ENCODE measurements at regions not wholly inside any gene's neighbourhood (a gene's known extent, or its start where the extent isn't known, plus 50 kb on each side); places are given as distances from the start of the nearest gene placed in this dataset.
"Not testable (repeated sequence)": the region's sequence is repeated elsewhere in the genome, so short reads cannot be mapped to it uniquely, and the experiment has no call there.

- DNase-seq (ENCODE audit: low read depth in 3 of 3): no peak
Measured at GRCh38 chr2:428591-428990, 140.7 kb upstream of the ALKAL2 start.

DNA sequence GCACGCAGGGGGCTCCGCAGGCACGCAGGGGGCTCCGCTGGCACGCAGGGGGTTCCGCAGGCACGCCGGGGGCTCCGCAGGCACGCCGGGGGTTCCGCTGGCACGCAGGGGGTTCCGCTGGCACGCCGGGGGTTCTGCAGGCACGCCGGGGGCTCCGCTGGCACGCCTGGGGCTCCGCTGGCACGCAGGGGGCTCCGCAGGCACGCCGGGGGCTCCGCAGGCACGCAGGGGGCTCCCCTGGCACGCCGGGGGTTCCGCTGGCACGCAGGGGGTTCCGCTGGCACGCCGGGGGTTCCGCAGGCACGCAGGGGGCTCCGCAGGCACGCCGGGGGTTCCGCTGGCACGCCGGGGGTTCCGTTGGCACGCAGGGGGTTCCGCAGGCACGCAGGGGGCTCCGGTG lies 138.8 kb upstream of the ALKAL2 start:
- not testable (repeated sequence) for DNase-seq (ENCODE audit: low read depth in 3 of 3)

- DNase-seq (ENCODE audit: low read depth in 3 of 3): no peak
Measured at GRCh38 chr2:425947-426346, 138.1 kb upstream of the ALKAL2 start.

GRCh38 chr2:425243-425642 lies 137.4 kb upstream of the ALKAL2 start:
- DNase-seq (ENCODE audit: low read depth in 3 of 3): no peak

GRCh38 chr2:424306-425171 lies 136.6 kb upstream of the ALKAL2 start:
- DNase-seq (ENCODE audit: low read depth in 3 of 3): no peak

DNA sequence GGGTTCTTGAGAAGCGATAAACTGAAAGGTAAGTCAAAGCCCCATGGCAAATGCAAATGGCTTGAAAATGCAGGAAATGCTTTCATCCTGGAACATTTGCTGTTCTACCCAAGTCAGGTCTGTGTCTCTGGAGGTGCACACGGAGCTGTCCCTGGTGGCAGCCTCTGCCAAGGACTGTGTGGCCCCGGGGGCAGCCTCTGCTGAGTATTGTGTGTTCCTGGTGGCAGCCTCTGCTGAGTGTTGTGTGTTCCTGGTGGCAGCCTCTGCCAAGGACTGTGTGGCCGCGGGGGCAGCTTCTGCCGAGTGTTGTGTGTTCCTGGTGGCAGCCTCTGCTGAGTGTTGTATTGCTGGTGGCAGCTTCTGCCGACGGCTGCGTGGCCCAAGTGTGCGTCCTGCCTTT lies 135.6 kb upstream of the ALKAL2 start:
- no peak for DNase-seq (ENCODE audit: low read depth in 3 of 3)

DNA sequence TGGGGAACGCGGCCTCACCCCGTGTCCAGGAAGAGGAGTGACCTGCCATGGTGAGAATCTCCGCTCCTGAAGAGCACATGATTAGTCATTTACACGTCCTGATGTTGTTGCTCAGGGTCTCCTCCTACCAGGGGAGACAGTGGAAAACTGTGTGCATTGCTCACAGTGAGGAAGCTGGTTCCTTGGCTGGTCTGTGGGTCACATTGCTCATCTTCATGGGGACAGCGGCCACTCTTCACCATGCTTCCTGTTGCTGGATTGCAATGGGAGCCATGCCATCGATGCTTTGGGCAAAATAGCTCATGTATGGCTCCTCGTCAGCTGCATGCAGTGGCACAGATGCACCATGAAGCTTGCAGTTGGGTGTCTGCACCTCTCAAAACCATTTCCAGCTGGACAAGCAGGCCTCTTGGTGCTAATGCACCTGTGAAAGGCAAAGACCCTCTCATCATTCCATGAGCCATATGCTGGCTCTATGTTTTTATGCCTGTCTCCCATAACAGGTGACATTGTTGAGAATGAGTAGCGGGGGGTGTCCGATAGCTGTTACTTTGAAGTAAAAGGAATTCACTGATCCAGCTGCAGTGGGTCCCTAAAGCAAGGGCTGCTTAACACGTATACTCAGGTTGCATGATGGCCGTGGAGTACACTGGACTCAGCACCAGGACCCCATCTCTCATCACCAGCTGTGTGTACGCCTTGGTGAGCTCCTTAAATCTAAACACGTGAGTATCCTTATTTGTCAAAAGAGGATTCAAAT lies 135.0 kb upstream of the ALKAL2 start:
- DNase-seq (ENCODE audit: low read depth in 3 of 3): no peak

DNA sequence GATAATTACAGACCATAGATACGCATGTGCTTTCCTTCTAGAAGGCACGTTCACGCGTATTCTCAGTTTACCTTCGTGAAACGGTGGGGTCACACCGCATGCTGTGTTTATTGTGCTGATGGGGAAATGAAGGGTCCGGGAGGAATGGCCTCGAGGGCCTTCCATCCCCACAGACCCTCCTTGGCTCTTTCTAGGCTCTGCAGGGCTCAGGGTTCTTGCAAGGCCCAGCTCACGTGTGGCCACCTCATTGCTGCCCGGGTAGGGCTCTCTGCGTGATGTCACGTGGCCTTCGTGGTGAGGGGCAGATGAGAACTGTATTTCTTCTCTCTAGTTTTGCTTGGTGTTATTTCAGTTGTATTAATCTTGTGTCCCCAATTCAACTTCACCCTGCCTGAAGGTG lies 133.5 kb upstream of the ALKAL2 start:
- DNase-seq (ENCODE audit: low read depth in 3 of 3): no peak

- DNase-seq (ENCODE audit: low read depth in 3 of 3): no peak
Measured at GRCh38 chr2:419687-420317, 131.9 kb upstream of the ALKAL2 start.

DNA sequence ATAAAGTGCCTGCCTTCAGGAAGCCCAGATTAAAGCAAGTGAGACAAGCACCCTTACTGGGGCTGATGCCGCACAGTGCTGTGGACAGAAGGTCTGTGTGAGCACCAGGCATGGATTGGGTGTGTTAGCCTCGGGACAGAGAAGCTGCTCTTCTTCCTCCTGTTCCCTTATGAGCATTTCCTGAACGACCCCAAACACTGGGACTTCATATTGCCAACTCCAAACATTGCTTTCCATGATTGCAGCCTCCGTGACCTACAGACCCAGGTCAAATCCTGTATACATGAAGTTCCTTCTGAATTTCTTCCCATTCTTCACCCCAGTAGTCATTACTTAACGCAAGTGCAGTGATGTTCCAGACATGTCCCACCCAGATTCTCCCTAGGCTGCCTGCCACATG lies 129.8 kb upstream of the ALKAL2 start:
- no peak for DNase-seq (ENCODE audit: low read depth in 3 of 3)

GRCh38 chr2:417006-417405 lies 129.1 kb upstream of the ALKAL2 start:
- DNase-seq (ENCODE audit: low read depth in 3 of 3): no peak

GRCh38 chr2:415986-416610 lies 128.2 kb upstream of the ALKAL2 start:
- DNase-seq (ENCODE audit: low read depth in 3 of 3): no peak

DNA sequence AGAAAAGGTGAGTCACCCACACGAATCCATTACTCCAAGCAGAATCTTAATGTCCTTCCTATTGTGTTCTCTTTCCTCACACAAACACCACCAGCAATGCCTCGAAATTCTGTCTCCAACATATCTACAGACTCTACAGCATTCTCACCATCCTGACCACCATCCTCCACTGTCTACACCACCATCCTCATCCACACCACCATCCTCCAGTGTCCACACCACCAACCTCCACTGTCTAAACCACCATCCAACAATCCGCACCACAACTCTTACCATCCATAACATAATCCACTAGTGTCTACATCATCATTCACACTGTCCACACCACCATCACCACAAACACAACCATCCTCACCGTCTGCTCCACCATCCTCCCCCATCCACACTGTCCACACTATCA lies 121.6 kb upstream of the ALKAL2 start:
- DNase-seq (ENCODE audit: low read depth in 3 of 3): no peak

GRCh38 chr2:407630-408029 lies 119.7 kb upstream of the ALKAL2 start:
- no peak for DNase-seq (ENCODE audit: low read depth in 3 of 3)

DNA sequence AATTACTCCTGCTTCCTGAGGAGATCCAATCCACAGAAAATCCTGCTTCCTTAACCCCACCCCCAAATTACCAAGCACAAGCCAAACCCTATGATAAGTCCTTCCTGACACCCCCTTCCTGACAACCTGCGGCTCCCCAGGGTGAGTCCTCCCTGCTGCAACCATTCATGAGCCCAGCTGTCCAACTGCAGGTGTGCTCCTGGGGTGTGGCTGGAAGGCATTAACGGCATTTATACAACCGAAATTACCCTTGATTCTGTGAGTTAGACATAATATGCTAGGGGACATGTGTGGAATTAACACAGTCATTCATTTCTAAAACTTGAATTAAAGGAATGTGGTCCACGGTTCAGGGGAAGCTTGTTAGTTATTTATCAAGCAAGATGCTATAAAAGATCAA lies 119.0 kb upstream of the ALKAL2 start:
- no peak for DNase-seq (ENCODE audit: low read depth in 3 of 3)

- no peak for DNase-seq (ENCODE audit: low read depth in 3 of 3)
Measured at GRCh38 chr2:406231-406630, 118.3 kb upstream of the ALKAL2 start.

DNA sequence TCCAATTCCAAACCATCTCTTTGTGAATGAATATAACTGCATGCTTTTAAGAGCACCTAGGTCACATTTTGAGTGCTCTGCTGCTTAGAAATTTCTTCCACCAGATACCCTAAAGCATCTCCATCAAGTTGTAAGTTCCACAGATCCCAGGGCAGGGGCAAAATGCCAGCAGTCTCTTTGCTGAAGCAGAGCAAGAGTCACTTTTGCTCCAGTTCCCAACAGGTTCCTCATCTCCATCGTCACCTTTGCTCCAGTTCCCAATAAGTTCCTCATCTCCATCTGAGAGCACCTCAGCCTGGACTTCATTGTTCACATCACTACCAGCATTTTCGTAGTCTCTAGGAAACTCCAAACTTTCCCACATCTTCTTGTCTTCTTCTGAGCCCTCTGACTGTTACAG lies 116.7 kb upstream of the ALKAL2 start:
- DNase-seq (ENCODE audit: low read depth in 3 of 3): no peak

- no peak for DNase-seq (ENCODE audit: low read depth in 3 of 3)
Measured at GRCh38 chr2:403682-404081, 115.8 kb upstream of the ALKAL2 start.

DNA sequence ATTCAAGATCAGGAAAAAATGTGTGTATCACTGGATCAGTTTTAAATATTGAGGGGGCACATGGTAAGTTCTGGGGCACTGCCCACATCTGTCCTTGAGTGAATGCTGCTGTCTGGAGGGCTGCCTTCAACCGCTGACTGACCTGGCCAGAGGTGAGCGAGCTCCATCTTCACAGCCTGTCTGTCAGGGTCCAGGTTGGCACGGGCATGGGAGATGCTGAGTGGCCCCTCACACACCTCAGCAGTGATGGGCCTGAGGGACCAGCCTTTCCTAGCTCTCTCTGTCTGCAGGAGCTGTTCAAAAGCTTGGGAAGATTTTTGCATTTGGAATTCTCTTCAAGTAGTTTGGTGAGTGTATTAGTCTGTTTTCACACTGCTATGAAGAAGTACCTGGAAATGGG lies 114.8 kb upstream of the ALKAL2 start:
- no peak for DNase-seq (ENCODE audit: low read depth in 3 of 3)

GRCh38 chr2:402206-402605 lies 114.3 kb upstream of the ALKAL2 start:
- no peak for DNase-seq (ENCODE audit: low read depth in 3 of 3)

DNA sequence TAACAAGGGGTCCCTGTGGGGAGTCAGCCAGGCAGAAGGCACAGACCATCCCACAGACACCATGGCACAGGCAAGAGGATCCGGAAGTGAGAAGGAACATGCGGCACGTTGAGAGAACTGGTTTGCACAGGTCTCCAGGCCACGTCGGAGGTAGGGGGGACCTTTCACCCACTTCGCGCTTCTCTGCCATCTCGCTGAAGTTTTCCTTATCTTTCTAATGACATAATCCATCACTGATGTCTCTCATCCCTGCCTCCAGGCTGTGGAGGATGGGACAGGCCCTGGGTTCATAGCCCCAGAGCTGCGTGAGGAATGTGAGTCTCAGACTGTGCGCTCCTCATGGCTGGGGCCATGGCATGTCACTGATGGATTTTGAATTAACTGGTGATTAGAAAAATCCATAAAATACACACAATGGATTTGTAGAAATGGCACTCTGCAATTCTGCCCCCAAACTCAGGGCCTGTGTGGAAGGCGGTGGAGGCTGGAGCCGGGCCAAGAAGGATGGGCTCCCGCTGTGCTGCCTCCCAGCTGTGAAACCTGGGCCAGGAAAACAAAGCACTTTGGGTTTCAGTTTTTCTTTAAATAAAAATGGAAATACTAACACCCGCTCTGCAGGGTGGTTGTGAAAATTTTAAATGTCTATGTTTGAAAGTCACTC lies 113.3 kb upstream of the ALKAL2 start:
- DNase-seq (ENCODE audit: low read depth in 3 of 3): no peak

GRCh38 chr2:397926-398325 lies 110.0 kb upstream of the ALKAL2 start:
- no peak for DNase-seq (ENCODE audit: low read depth in 3 of 3)

Data from stimulated activated CD4-positive, alpha-beta T cell treated with anti-CD3 and anti-CD28 coated beads, TNF-alpha, amount 100 ng/mL, for 4 hours (primary cell).